SK-N-MC (cell line): ENCODE measurements at regions not wholly inside any gene's neighbourhood (a gene's known extent, or its start where the extent isn't known, plus 50 kb on each side); places are given as distances from the start of the nearest gene placed in this dataset.

Experiments used
- EZH2 ChIP-seq: fragments of 200-600 bp; sonication (generic); IDR thresholded peaks from one replicate; pipeline ENCODE4 v1.6.1; 2017; ENCODE audit warnings: antibody characterized with exemption
- POLR2AphosphoS5 ChIP-seq: IDR thresholded peaks from 2 replicates; pipeline ENCODE4 v1.6.1; 2012; ENCODE audit warnings: mild to moderate bottlenecking, low read depth, low read length, borderline replicate concordance

DNA sequence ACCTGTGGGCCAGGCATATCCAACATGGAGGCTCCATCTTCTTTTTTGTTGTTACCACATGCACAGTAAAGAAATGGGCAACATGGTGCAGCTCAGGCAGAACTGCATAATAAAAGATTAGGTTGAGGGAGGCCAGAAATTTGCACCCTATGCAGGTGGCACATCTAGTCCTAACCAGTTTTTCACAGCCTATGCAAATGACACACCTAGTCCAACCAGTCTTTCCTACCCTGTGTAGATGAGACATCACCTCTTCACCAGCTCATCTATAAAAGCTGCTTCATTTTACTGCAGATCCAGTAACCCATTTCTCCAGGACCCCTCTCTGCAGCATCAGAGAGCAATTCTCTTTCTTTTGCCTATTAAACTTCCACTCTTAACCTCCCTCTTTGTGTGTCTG, 411.0 kb upstream of the PCDH15 start:
- TF ChIP-seq EZH2 = no peak
- no peak for TF ChIP-seq POLR2AphosphoS5
